Sciatic nerve (tissue), 2 donors: ENCODE measurements at regions not wholly inside any gene's neighbourhood (a gene's known extent, or its start where the extent isn't known, plus 50 kb on each side); places are given as distances from the start of the nearest gene placed in this dataset.
"Not testable (repeated sequence)": the region's sequence is repeated elsewhere in the genome, so short reads cannot be mapped to it uniquely, and the experiment has no call there.

Experiments
- ATAC-seq: fragments of 200-7000 bp; cut with Tn5 transposase; one replicate; pipeline ENCODE4 v1.9.1; 2020; ENCODE audit warnings: mild to moderate bottlenecking, moderate library complexity
- DNase-seq: peaks from one replicate; pipeline ENCODE4 v3.0.0-alpha.2; 2020; ENCODE audit warnings: low spot score
- intact Hi-C: fragments of 100-400 bp; cut with DNase I; formaldehyde crosslinking; loops from one replicate; pipeline ENCODE4 v1.14.2; 2022
- donor health status: DM: no; HTN: no; CAD: no.
- donor health status: DM: no; HTN: no; CAD: no.

- intact Hi-C loops: no loop called here
- DNase-seq: no peak
- ATAC-seq: no peak
Measured at GRCh38 chr10:23696476-23696875, 257.6 kb downstream of the OTUD1 start.

DNA sequence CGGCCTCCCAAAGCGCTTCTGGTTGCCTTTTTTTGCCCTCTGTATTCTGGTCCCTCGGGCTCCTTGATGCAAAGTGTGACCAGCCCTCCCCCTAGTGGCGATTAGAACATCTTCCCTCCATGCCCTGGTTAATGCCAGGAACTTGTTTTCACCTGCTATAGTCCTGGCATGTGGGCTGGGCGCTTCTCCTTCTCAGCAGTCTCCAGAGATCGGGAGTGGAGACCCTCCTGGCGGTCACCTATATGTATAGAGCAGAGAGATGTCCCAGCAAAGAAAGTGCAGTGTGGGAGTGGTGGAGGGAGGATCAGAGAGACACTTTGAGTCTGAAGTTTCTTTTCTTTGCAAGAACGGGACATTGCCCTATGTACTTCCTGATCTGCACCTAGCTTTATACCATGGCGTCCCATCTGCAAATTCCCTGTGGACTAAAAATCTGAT lies 264.1 kb downstream of the OTUD1 start:
- DNase-seq: peak; percentile 68
- ATAC-seq: peak; percentile 62
- intact Hi-C loops: no loop called here

DNA sequence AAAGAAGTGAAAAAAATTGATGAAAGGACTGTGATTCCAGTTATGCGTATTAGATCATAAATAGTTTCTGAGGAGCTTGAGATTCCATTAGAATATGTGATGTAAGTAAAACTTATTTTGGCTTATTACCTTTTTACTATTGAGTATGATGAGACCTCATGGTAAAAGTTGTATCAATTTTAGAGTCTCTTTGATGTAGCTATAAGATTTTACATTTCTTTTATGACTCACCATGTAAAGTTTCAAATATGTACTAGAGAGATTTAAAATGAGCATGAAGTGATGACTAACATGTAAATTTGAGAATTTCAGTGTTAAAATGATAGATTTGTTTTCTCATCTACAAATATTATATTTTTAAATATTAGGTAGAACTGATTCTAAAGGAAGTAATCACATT lies 276.5 kb downstream of the OTUD1 start:
- DNase-seq: no peak
- intact Hi-C loops: no loop called here
- no peak for ATAC-seq

GRCh38 chr10:23717913-23718312 lies 279.0 kb downstream of the OTUD1 start:
- ATAC-seq: no peak
- DNase-seq: no peak
- intact Hi-C loops: no loop called here

- DNase-seq: no peak
- no peak for ATAC-seq
- intact Hi-C loops: no loop called here
Measured at GRCh38 chr10:23718946-23719345, 280.1 kb downstream of the OTUD1 start.

GRCh38 chr10:23723796-23724195 lies 284.9 kb downstream of the OTUD1 start:
- DNase-seq (no peak), ATAC-seq (no peak)
- intact Hi-C loops: no loop called here

- DNase-seq: no peak
- intact Hi-C loops: no loop called here
- no peak for ATAC-seq
Measured at GRCh38 chr10:23725548-23725947, 286.7 kb downstream of the OTUD1 start.

GRCh38 chr10:23742368-23742767 lies 303.5 kb downstream of the OTUD1 start:
- intact Hi-C loops: no loop called here
- no peak for DNase-seq
- no peak for ATAC-seq

DNA sequence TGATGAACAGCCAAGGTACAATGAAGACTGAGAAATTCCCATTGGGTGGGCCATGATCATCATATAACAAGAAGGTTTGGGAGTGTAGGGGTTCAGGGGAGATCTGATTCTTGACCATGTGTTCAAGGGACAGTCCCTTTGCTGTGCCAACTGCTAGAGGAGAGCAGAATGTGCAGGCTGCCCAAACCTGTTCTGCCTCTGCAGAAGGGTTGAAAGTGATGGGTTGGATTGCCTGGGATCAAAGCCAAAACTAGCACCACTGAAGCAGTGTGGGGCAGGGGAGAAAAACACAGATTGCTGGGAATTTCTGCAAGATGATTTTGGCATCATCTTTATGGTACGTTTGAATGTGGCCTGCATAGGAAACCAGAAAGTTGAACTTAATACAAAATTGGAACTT lies 303.9 kb downstream of the OTUD1 start:
- no peak for ATAC-seq
- no peak for DNase-seq
- intact Hi-C loops: no loop called here

DNA sequence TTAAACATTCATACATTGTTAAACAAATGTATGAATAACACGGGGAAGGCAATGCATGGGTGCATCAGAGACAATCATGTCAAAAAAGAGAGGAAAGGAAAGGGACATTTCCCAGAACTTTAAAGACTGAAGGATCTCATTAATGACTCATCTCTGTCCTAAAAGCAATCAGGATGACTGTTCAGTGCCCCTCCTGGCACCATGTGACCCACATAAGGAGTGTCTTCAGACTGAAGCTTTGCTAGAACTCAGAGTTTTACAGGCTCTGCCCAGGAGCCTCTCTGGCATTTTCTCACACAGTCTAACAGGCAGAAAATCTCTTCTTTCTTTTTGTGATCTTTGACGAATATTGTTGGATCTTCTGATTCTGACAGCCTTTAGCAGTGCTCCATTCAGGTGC lies 315.3 kb downstream of the OTUD1 start:
- DNase-seq (no peak), ATAC-seq (no peak)
- intact Hi-C loops: no loop called here

DNA sequence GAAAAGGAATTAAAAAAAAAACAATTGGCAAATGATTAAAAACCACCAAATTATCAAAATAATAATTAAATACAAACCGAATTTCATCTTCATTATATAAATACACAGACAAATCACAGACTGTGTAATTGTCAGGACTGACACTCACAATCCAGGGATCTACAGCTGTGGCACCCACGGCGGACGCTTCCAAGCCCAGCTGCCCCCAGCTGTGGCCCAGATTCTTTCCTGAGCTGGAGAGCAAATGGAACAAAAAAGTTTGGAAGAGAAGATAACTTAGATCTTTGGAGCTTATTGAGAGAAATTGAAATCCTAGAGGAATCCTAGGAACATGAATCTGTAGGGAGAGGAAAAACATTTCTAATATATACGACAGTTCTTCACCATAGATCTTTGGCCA lies 316.1 kb downstream of the OTUD1 start:
- no peak for ATAC-seq
- DNase-seq: no peak
- intact Hi-C loops: no loop called here

DNA sequence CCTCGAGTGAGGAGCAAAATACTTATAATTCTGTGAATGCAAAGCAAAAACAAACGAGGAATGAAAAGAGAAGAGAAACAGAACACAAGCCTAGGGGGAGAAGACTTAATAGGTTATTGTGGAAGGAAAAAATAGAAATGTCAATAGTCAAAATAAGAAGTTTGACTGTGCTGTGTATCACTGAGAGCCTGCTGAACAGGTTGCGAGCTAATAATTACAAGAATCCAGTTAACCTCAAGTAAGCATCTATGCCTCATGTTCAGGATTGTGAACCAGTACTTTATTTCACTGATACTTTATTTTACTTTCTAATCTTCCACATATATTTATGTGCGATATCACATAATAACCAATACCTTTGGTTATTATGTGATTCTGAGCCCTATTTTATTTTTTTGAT lies 316.7 kb downstream of the OTUD1 start:
- intact Hi-C loops: no loop called here
- ATAC-seq: no peak
- DNase-seq: no peak

DNA sequence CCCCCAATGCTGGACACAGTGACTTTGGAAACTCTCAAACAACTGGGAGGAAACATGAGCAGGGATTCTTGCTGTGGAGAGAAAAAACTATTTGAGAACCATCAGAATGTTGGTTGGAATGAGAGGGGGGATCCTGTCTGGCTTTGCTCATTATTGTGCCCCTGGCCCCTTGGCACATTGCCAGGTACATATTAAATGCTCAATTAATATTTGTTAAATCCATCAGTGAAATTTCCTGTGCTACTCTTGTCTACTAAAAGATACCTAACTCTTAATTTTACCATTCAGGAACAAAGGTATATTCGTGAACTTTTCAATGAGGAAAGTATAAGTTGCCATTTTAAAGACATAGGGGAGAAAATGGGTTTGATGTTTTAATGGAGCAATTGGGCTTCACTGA lies 329.4 kb downstream of the OTUD1 start:
- DNase-seq (no peak), ATAC-seq (no peak)
- intact Hi-C loops: no loop called here

GRCh38 chr10:23777153-23777552 lies 338.3 kb downstream of the OTUD1 start:
- intact Hi-C loops: no loop called here
- ATAC-seq (no peak), DNase-seq (no peak)

- DNase-seq: no peak
- intact Hi-C loops: no loop called here
- ATAC-seq: no peak
Measured at GRCh38 chr10:23779301-23779700, 340.4 kb downstream of the OTUD1 start.

DNA sequence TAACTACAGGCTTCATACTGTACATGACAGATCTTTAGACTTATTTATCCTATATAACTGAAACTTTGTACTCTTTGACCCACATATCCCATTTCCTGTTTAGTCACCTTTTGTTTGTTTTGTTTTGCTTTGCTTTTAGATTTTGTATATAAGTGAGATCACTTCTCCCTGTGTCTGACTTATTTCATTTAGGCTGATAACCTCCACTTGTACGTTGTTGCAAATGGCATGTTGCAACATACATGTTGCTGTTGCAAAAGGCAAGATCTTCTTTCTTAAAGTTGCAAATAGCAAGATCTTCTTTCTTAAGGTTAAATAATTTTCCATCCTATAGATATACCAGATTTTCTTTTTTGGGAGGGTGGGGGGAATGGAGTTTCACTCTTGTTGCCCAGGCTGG lies 341.5 kb downstream of the OTUD1 start:
- no peak for ATAC-seq
- intact Hi-C loops: no loop called here

GRCh38 chr10:23786594-23786993 lies 347.7 kb downstream of the OTUD1 start:
- ATAC-seq: no peak

More for the DNA sequence above, 341.5 kb downstream of the OTUD1 start:
- DNase-seq: no peak

DNA sequence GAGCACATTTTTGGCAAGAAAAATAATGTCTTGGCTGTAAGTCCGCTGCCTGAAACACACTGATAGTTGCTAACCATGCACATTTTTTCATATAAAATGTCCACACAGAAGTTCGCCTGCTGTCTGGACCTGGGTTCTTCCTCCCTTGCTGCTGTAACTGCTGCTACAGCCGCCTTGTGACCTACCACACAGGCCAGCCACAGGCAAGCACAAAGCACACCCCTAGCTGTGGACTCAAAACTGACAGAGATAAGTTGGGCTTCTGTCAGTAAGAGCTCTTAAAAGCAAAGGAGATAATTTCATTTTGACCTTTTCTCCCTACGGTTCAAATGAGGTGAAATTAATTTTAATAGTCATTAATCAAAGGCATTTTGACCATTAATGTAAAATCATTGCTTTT lies 354.7 kb downstream of the OTUD1 start:
- ATAC-seq (no peak), DNase-seq (no peak)
- intact Hi-C loops: no loop called here

More at GRCh38 chr10:23786594-23786993, 347.7 kb downstream of the OTUD1 start:
- intact Hi-C loops: no loop called here
- no peak for DNase-seq

- DNase-seq, intact Hi-C loops, ATAC-seq: not testable (repeated sequence)
Measured at GRCh38 chr10:23797452-23797851, 358.6 kb downstream of the OTUD1 start.

DNA sequence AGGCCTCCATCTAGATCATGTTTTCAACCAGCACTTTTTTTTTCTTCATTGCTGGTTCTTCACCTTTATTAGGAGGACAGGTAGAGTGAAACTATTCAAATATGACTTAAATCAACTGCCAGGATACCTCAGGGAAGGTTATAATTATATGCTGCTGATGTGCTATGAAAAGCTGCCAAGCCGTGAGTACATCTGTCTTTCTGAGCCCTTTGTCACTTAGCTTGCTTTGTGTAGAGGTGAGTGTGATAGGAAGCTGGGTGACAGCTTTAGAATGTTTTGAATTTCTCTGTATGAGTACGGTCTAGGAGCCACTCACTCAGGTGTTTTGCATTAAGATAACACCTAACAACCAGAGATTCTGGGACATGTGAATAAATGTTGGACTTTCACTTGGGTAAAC lies 365.2 kb downstream of the OTUD1 start:
- intact Hi-C loops: no loop called here
- DNase-seq (no peak), ATAC-seq (no peak)

DNA sequence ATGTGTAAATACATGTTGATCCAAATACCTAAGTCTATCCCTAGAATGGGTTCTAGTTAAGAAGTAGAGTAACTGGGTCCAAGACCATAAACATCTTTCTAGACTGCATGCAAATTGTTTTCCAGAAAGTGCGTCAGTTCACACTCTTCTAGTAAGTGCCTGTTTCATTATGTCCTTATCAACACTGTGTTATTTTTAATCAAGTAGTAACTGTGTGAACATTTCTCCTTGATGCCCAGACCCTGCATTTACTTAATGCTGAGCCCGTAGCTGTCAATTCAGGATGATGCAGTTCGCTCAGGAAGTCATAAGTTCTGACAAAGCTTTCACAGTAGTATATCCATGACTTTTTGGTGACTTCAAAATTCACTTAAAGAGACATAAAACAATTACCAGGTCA lies 374.8 kb downstream of the OTUD1 start:
- no peak for ATAC-seq
- intact Hi-C loops: no loop called here
- DNase-seq: no peak

GRCh38 chr10:23818484-23818883 lies 379.6 kb downstream of the OTUD1 start:
- intact Hi-C loops: no loop called here
- no peak for DNase-seq
- no peak for ATAC-seq
